Spleen (tissue), 11 donors: ENCODE measurements at regions not wholly inside any gene's neighbourhood (a gene's known extent, or its start where the extent isn't known, plus 50 kb on each side); places are given as distances from the start of the nearest gene placed in this dataset.

ENCODE experiments used
- DNase-seq: peaks from one replicate; pipeline ENCODE4 v3.0.0-alpha.2; 2020
- H3K27ac ChIP-seq, 8 donors: fragments of 200-600 bp; sonication (generic) in 7 of 8; 1 replicate in 4 of 8; 2 replicates in 4 of 8; pipeline versions ENCODE4 v1.5.0 to v1.8.0; 2016 to 2021; ENCODE audit warnings: inconsistent platforms in 4 of 8, mild to moderate bottlenecking in 4 of 8, moderate library complexity in 1 of 8
- H3K27me3 ChIP-seq, 7 donors: fragments of 200-600 bp; sonication (generic) in 6 of 7; replicated peaks in 1 of 7; 1 replicate in 4 of 7; 2 replicates in 3 of 7; pipeline versions ENCODE4 v1.5.0 to v1.8.0; 2016 to 2021; ENCODE audit warnings: inconsistent platforms in 3 of 7, mild to moderate bottlenecking in 1 of 7
- H3K36me3 ChIP-seq, 6 donors: fragments of 200-600 bp; sonication (generic) in 5 of 6; 1 replicate in 4 of 6; 2 replicates in 2 of 6; pipeline versions ENCODE4 v1.5.0 to v1.8.0; 2016 to 2021; ENCODE audit warnings: inconsistent platforms in 2 of 6
- H3K4me1 ChIP-seq, 6 donors: fragments of 200-600 bp; sonication (generic) in 5 of 6; 1 replicate in 3 of 6; 2 replicates in 3 of 6; pipeline versions ENCODE4 v1.5.0 to v1.8.0; 2016 to 2021; ENCODE audit warnings: inconsistent platforms in 3 of 6
- H3K4me3 ChIP-seq, 8 donors: fragments of 200-600 bp; sonication (generic) in 7 of 8; 1 replicate in 4 of 8; 2 replicates in 4 of 8; pipeline versions ENCODE4 v1.5.0 to v1.8.0; 2016 to 2021; ENCODE audit warnings: inconsistent platforms in 4 of 8, mild to moderate bottlenecking in 4 of 8, moderate library complexity in 2 of 8
- H3K9me3 ChIP-seq, 8 donors: fragments of 200-600 bp; sonication (generic) in 7 of 8; 1 replicate in 4 of 8; 2 replicates in 4 of 8; pipeline versions ENCODE4 v1.5.0 to v1.8.0; 2016 to 2021; ENCODE audit warnings: inconsistent platforms in 4 of 8
- CTCF ChIP-seq, 11 experiments: fragments of 200-600 bp in 7 of 11; fragments of 450-650 bp in 4 of 11; sonication (generic) in 4 of 11; IDR thresholded peaks in 8 of 11; conservative IDR thresholded peaks in 3 of 11; 1 replicate in 7 of 11; 2 replicates in 4 of 11; pipeline versions ENCODE4 v1.4.0 to v1.8.0; 2016 to 2021; ENCODE audit warnings: antibody characterized with exemption in 11 of 11, inconsistent platforms in 4 of 11, mild to moderate bottlenecking in 1 of 11
- POLR2A ChIP-seq, 3 donors: fragments of 450-650 bp; IDR thresholded peaks; one replicate each; pipeline ENCODE4 v1.5.1; 2017; ENCODE audit warnings: antibody characterized with exemption in 3 of 3, mild to moderate bottlenecking in 1 of 3
- POLR2AphosphoS5 ChIP-seq, 3 donors: sonication (generic); formaldehyde crosslinking; IDR thresholded peaks; one replicate each; pipeline ENCODE4 v1.5.1; 2017; ENCODE audit warnings: antibody characterized with exemption in 3 of 3
- WGBS, 5 donors: extraction: QIAGEN DNeasy Blood & Tissue Kit in 3 of 5; methylation state at CpG; one replicate each; pipeline versions ENCODE4 v1.1.5 to v1.1.7; 2013 to 2018; 5-methylcytosine and 5-hydroxymethylcytosine counted together
- intact Hi-C: fragments of 100-400 bp; cut with DNase I; formaldehyde crosslinking; loops from one replicate; pipeline ENCODE4 v1.15.0; 2023; ENCODE audit warnings: low total_unique reads
- donor health status: healthy with polysubstance abuse.
- donor health status: DM: no; HTN: no; CAD: no; lungs with moderate emphysema.
- donor health status: DM: no; HTN: no; CAD: no.
- donor health status: Bipolar disorder and iron deficiency.
- donor health status: healthy.
- donor health status: DM: no; HTN: no; CAD: no.
- donor health status: DM: yes; HTN: yes; CAD: no.

- no peak overlapping the region for H3K27ac ChIP-seq
- TF ChIP-seq POLR2A (IDR thresholded peaks at IDR 0.05) (no peak), CTCF (IDR thresholded peaks at IDR 0.05 in 8 of 11, conservative IDR thresholded peaks at IDR 0.05 in 3 of 11) (no peak), POLR2AphosphoS5 (IDR thresholded peaks at IDR 0.05) (no peak)
- no peaks in the 10 kb centered on the region for H3K9me3 ChIP-seq
- DNase-seq = no peak
- WGBS, 5 donors = 71 to 75% (median 72%) methylated on average over 8 of the region's 8 CpGs
- H3K4me1 ChIP-seq = no peaks in the 10 kb centered on the region
- intact Hi-C loops = no loop called here
- H3K36me3 ChIP-seq = no peaks in the 10 kb centered on the region
- H3K27me3 ChIP-seq = peaks cover 0 to 29% (median 0%) of the 10 kb centered on the region in 7 donors
- no peak overlapping the region for H3K4me3 ChIP-seq
These were observed 294.6 kb downstream of the BUD13 start for GRCh38 chr11:116478205-116478604.

- Histone ChIP-seq H3K9me3 (no peaks in the 10 kb centered on the region), H3K4me1 (no peaks in the 10 kb centered on the region), H3K4me3 (no peak overlapping the region), H3K36me3 (no peaks in the 10 kb centered on the region), H3K27me3 (peaks cover 0 to 22% (median 0%) of the 10 kb centered on the region in 7 donors), H3K27ac (no peak overlapping the region)
- no peak for TF ChIP-seq POLR2AphosphoS5 (IDR thresholded peaks at IDR 0.05)
- TF ChIP-seq CTCF (IDR thresholded peaks at IDR 0.05 in 8 of 11, conservative IDR thresholded peaks at IDR 0.05 in 3 of 11) = no peak
- no peak for TF ChIP-seq POLR2A (IDR thresholded peaks at IDR 0.05)
- WGBS, 5 donors = 38 to 53% (median 42%) methylated on average over 3 of the region's 3 CpGs
- intact Hi-C loops = no loop called here
- DNase-seq = no peak
These were observed 298.9 kb downstream of the BUD13 start for GRCh38 chr11:116473790-116474346.

- no peak overlapping the region for H3K4me3 ChIP-seq
- intact Hi-C loops = no loop called here
- H3K27me3 ChIP-seq = peaks cover 0 to 22% (median 0%) of the 10 kb centered on the region in 7 donors
- TF ChIP-seq POLR2A (IDR thresholded peaks at IDR 0.05) = no peak
- TF ChIP-seq CTCF (IDR thresholded peaks at IDR 0.05 in 8 of 11, conservative IDR thresholded peaks at IDR 0.05 in 3 of 11) = no peak
- no peak for TF ChIP-seq POLR2AphosphoS5 (IDR thresholded peaks at IDR 0.05)
- H3K4me1 ChIP-seq = no peaks in the 10 kb centered on the region
- no peak overlapping the region for H3K27ac ChIP-seq
- no peaks in the 10 kb centered on the region for H3K36me3 ChIP-seq
- no peak for DNase-seq
- no peaks in the 10 kb centered on the region for H3K9me3 ChIP-seq
- 21 to 43% (median 30%) methylated on average over 1 of the region's 1 CpG for WGBS, 5 donors
These were observed 299.5 kb downstream of the BUD13 start for GRCh38 chr11:116473206-116473769.

- H3K27me3 ChIP-seq = peaks cover 0 to 22% (median 0%) of the 10 kb centered on the region in 7 donors
- DNase-seq = no peak
- TF ChIP-seq POLR2AphosphoS5 (IDR thresholded peaks at IDR 0.05) (no peak), POLR2A (IDR thresholded peaks at IDR 0.05) (no peak), CTCF (IDR thresholded peaks at IDR 0.05 in 8 of 11, conservative IDR thresholded peaks at IDR 0.05 in 3 of 11) (no peak)
- H3K4me3 ChIP-seq = no peak overlapping the region
- intact Hi-C loops = no loop called here
- no peaks in the 10 kb centered on the region for H3K4me1 ChIP-seq
- H3K9me3 ChIP-seq = no peaks in the 10 kb centered on the region
- no peaks in the 10 kb centered on the region for H3K36me3 ChIP-seq
- no peak overlapping the region for H3K27ac ChIP-seq
- WGBS, 5 donors = 62 to 81% (median 67%) methylated on average over 1 of the region's 1 CpG
These were observed 300.1 kb downstream of the BUD13 start for GRCh38 chr11:116472651-116473050.
